Stimulated activated CD4-positive, alpha-beta T cell treated with anti-CD3 and anti-CD28 coated beads, Interleukin-4, amount 100 ng/mL, for 4 hours (primary cell): ENCODE measurements at regions not wholly inside any gene's neighbourhood (a gene's known extent, or its start where the extent isn't known, plus 50 kb on each side); places are given as distances from the start of the nearest gene placed in this dataset.

Source experiments
- DNase-seq, 2 experiments: peaks; one replicate each; pipeline ENCODE4 v3.0.0-alpha.2; 2020

- peak; percentile 9 to 17 for DNase-seq
These were observed 183.6 kb upstream of the NFE2L3 start for GRCh38 chr7:25968205-25968993.

GRCh38 chr7:25970356-25970755 lies 181.6 kb upstream of the NFE2L3 start:
- no peak for DNase-seq

- no peak for DNase-seq
These were observed 181.1 kb upstream of the NFE2L3 start for GRCh38 chr7:25970911-25971310.

GRCh38 chr7:25976630-25977029 lies 175.4 kb upstream of the NFE2L3 start:
- DNase-seq, result no peak

GRCh38 chr7:25978466-25978865 lies 173.5 kb upstream of the NFE2L3 start:
- no peak for DNase-seq

- no peak for DNase-seq
These were observed 172.4 kb upstream of the NFE2L3 start for GRCh38 chr7:25979605-25980004.

- DNase-seq, result no peak
These were observed 169.3 kb upstream of the NFE2L3 start for GRCh38 chr7:25982684-25983083.

- no peak for DNase-seq
These were observed 166.8 kb upstream of the NFE2L3 start for GRCh38 chr7:25985196-25985595.

GRCh38 chr7:25988640-25989039 lies 163.4 kb upstream of the NFE2L3 start:
- DNase-seq, result no peak

GRCh38 chr7:25989140-25989705 lies 162.8 kb upstream of the NFE2L3 start:
- DNase-seq, result no peak

- DNase-seq, result no peak
These were observed 157.5 kb upstream of the NFE2L3 start for GRCh38 chr7:25994433-25994994.

GRCh38 chr7:25995216-25995615 lies 156.8 kb upstream of the NFE2L3 start:
- no peak for DNase-seq

GRCh38 chr7:25996006-25996408 lies 156.0 kb upstream of the NFE2L3 start:
- no peak for DNase-seq

- no peak for DNase-seq
These were observed 153.5 kb upstream of the NFE2L3 start for GRCh38 chr7:25998499-25998898.

- no peak for DNase-seq
These were observed 151.2 kb upstream of the NFE2L3 start for GRCh38 chr7:26000841-26001240.

- DNase-seq, result no peak
These were observed 150.2 kb upstream of the NFE2L3 start for GRCh38 chr7:26001662-26002244.

- DNase-seq, result no peak
These were observed 146.2 kb upstream of the NFE2L3 start for GRCh38 chr7:26005683-26006410.

- no peak for DNase-seq
These were observed 145.6 kb upstream of the NFE2L3 start for GRCh38 chr7:26006426-26006825.

- DNase-seq, result no peak
These were observed 144.5 kb upstream of the NFE2L3 start for GRCh38 chr7:26007510-26007909.

GRCh38 chr7:26008428-26008827 lies 143.6 kb upstream of the NFE2L3 start:
- no peak for DNase-seq

- no peak for DNase-seq
These were observed 140.8 kb upstream of the NFE2L3 start for GRCh38 chr7:26011039-26011696.

- DNase-seq, result no peak
These were observed 138.4 kb upstream of the NFE2L3 start for GRCh38 chr7:26013551-26014083.
